OCI-LY7 (cell line): ENCODE measurements at regions not wholly inside any gene's neighbourhood (a gene's known extent, or its start where the extent isn't known, plus 50 kb on each side); places are given as distances from the start of the nearest gene placed in this dataset.

Experiments
- CTCF ChIP-seq: fragments of 200-600 bp; sonication (generic); conservative IDR thresholded peaks from 2 replicates; pipeline ENCODE4 v1.5.1; 2014; ENCODE audit warnings: mild to moderate bottlenecking, antibody characterized with exemption, low read length, moderate library complexity, mixed read lengths
- EZH2phosphoT487 ChIP-seq: fragments of 200-600 bp; sonication (generic); IDR thresholded peaks from 2 replicates; pipeline ENCODE4 v1.6.1; 2018; ENCODE audit warnings: low read depth, borderline replicate concordance, mild to moderate bottlenecking, mixed run types, antibody characterized with exemption, low read length, moderate library complexity, mixed read lengths

DNA sequence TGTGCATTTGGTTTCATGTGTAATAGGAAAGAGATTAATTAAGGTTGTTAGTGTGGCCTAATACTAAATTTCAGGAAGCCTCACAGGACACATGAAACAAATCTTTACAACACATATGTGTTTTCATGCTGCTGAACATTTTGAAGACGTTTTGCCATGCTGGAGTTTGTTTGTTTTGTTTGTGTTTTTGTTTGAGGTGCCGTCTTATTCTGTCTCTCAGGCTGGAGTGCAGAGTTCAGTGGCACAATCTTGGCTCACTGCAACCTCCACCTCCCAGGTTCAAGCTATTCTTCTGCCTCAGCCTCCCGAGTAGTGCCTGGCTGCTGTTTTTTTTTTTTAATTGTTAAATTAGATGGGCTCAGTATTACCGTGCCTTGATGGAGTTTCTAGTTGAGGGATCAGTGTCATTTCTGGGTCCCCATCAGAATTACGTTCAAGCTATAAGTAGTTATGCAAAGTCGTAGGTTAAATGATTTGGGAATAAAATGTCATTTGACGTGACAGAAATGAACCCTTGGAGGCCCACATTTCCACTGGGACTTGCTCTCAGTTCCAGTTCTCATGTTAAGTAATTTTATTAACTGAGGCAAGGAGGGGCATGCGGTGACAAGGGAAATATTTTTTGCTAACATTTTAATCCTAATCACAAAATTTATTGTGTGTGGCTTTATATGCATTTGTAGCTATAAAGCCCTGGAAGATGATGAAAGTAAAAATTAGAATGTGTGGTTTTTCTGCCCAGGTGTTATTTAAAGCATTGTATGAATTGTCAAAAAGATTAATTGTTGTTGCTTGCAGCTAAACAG, 196.9 kb downstream of the TM9SF2 start:
- TF ChIP-seq CTCF, result no peak
- no peak for TF ChIP-seq EZH2phosphoT487
